HUDEP-2 (cell line): ENCODE measurements at regions not wholly inside any gene's neighbourhood (a gene's known extent, or its start where the extent isn't known, plus 50 kb on each side); places are given as distances from the start of the nearest gene placed in this dataset.
"Not testable (repeated sequence)": the region's sequence is repeated elsewhere in the genome, so short reads cannot be mapped to it uniquely, and the experiment has no call there.

Source experiments
- DNase-seq, 76 experiments: peaks; one replicate each; lab custom pipeline; 2025; ENCODE audit not compliant: unreplicated experiment in 76 of 76; lab: John Stamatoyannopoulos, UW

DNA sequence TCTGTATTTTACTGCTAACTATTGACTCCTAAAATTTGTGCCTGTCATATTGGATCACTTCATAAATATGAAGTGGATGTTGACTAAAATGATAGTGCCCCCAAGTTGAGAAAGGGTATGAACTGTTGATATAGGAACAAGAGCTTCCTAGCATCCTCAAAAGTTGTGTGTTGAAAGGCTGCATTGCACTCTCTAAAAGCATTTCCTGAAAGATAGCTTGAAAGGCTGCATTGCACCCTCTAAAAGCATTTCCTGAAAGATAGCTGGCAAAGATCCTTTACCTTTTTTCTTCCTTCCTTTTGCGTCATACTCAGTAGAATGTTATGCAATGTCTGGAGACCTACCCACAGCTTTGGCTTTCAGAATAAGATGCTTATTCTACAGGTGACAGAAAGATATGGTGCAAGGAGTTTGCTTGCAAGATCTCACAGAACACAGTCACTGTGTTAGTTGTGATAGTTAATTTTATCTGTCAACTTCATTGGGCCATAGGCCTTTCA, 274.6 kb upstream of the GALNTL6 start:
- DNase-seq, result no peak

DNA sequence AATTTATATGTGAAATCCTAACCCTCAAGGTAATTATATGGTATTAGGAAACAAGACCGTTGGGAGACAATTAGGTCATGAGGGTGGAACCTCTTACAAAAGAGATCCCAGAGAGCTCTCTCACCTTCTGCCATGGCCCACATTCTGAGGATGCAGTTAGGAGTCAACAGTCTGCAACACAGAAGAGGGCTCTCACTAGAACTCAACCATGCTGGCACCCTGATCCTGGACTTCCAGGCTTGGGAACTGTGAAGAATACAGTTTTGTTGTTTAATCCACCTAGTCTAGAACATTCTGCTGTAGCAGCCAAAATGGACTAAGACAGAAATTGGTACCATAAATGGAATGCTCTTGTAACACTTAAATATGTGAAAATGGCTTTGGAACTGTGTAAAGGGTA, 278.8 kb upstream of the GALNTL6 start:
- no peak for DNase-seq

DNA sequence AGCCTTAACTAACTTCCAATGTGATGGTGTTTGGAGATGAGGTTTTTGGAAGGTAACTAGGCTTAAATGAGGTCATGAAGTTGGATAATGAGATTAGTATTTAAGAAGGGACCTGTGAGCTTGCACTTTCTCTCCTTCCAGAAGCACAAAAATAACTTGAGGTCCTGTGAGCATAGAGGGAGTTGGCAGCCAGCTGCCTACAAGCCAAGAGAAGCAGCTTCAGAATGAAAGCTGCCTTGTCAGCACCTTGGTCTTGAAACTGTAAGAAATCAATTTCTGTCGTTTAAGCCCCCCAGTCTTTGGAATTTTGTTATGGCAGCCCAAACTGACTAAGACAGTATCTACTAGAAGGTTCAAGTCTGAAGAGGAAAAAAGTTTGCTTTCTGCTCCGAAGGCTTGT, 280.2 kb upstream of the GALNTL6 start:
- DNase-seq, result no peak

DNA sequence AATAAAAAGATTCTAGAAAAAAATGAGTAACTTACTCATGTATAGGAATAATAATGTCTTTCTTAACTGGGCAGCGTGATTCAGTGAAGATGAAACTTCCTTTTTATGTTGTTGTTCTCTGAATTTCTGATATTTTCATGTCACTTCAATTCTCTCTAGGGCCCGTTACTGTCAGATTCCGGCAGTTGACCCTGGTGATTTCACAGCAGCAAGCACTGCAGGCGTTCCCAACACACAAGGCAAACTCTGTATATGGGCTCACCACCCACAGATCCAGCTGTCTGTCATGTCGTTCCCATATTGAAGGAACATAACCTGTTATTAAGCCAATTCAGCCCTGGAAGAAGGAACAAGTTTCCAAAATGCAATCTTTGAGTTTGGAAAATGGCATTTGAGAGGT, 288.3 kb upstream of the GALNTL6 start:
- no peak for DNase-seq

DNA sequence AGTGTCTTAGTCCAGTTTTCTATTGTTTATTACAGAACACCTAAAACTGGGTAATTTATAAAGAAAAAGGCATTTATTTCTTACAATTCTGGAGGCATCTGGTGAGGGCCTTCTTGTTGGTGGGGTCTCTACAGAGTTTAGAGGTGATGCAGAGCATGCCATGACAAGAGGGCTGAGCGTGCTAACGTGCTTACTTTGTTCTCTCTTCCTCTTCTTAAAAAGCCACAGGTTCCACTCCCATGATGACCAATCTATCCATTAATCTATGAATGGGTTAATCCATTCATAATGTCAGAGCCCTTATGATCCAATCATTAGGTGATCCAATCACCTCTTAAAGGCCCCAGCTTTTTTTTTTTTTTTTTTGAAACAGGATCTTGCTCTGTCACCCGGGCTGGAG, 291.5 kb upstream of the GALNTL6 start:
- DNase-seq, result no peak

DNA sequence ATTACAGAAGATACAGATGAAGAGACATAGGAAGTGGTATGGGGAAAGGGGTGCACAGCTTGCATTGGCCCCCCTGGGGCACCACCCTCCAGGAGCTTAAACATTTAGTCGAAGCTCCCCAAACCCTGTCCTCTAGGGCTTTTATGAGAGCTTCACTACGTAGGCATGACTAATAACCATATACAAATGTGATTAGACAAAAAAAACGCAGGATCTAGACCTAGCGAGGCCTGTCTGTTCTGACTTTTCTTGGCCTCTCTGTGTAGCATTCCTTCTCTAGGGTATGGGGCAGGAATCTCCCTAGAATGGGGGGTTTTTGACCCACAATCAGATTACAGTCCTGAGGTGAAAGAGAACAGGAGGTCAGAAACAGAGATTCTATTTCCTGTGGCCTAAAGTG, 293.7 kb upstream of the GALNTL6 start:
- no peak for DNase-seq

DNA sequence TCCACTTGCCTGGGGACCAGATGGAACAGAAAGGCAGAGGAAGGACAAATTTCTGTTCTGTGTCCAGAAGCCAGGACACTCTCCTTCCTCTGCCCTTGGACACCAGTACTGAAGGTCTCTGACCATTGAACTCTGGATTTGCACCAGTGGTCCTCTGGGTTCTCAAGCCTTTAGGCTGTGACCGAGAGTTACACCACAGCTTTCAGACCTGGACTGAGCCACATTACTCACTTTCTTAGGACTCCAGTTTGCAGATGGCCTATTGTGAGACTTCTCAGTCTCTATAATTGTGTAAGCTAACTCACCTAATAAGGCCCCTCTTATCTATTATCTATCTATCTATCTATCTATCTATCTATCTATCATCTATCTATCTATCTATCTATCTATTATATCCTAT, 295.3 kb upstream of the GALNTL6 start:
- DNase-seq, result no peak

DNA sequence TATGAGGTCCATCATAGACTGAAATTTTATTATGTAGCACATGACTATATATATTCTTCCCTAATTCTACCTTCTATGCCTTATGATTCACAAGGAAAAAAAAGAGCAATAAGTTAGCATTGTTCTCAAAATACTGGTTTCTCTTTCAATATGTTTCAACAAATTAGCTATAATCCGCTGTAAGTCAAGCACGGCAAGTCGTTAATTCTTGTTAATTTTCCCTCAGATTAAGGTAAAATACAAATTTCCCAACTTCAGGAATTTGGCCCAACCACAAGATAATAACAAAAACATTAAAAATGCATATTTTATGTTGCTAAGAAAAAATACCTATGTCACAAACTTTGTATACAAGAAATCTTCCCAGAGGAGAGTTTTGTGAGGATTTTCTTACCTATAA, 296.5 kb upstream of the GALNTL6 start:
- no peak for DNase-seq

DNA sequence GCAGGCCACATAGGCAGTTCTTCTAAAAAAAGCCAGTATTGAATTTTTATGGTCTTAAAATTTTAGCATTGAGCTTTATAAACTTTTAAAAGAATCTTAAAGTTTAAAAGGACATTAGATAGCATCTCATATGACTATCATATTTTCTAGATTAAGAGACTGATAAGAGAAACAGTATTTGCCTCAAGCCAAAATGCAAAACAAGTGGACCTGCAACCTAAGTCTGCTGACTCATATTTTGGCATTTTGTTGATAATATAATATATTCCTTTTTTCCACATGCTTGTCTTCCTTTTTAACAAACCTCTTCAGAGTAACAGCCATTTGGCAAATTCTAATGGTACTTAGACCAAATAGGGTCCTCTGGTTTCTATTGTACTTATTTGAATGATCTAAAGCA, 328.5 kb upstream of the GALNTL6 start:
- no peak for DNase-seq

DNA sequence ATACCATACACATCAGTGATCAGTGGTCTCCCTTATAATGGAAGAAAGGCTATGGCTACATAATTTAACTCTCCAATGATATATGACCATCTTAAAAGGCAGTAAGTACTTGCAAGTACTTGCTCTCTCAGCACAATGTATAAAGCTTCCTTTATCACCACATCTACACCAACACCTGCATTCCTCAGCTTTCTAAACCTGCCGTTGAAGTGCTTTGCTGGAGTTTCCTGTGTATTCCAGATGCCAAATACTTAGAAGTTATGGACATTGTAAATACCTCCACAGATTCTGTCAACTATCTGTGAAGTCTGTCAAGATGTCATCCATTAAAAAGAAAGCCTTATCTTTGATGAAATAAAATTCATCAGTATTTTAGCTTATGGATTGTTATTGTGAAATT, 335.0 kb upstream of the GALNTL6 start:
- no peak for DNase-seq

DNA sequence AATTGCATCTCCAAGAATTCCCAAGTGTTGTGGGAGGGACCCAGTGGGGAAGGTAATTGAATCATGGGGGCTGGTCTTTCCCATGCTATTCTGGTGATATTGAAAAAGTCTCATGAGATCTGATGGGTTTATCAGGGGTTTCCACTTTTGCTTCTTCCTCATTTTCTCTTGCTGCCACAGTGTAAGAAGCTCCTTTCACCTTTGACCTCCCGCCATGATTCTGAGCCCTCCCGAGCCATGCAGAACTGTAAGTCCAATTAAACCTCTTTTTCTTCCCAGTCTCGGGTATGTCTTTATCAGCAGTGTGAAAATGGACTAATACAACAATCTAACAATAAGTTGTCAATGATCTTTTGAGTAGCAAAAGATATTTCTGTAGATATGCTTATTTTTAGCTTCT, 338.1 kb upstream of the GALNTL6 start:
- DNase-seq, result not testable (repeated sequence)

DNA sequence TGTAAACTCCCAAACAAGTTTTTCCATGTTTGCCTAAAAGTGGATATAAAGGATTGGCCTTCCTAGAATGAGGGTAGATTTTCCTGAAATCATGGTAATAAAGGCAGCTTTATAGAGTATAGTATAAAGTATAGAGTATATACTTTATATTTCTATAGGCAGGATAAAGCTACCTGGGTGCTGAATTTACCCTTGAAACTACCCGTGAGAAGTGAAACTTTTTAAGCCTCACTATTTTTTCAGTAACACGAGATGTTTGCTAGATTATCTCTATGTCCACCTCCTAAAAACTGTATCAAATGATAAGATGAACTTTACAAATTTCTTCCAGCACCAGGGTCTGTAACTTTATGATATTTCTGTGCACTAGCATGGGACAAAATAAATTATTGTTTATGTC, 340.0 kb upstream of the GALNTL6 start:
- DNase-seq, result no peak

DNA sequence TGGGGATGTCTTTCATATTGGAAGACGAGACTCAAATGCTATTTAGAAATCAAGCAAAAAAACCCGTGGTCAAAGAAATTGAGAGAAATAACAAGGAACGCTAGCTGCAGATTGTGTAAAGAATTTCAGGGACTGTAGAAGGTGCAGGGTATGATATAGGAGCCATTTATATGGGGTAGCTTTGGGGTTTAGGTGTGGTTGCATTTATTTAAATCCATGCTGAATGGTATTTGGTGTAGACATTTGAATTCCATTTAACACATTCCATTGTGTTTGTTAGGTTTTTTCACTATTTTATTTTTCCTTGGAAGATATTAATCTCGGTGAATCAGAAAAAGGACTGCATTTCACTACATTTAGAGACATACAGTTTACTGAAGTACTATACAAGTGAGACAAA, 341.0 kb upstream of the GALNTL6 start:
- DNase-seq, result no peak

DNA sequence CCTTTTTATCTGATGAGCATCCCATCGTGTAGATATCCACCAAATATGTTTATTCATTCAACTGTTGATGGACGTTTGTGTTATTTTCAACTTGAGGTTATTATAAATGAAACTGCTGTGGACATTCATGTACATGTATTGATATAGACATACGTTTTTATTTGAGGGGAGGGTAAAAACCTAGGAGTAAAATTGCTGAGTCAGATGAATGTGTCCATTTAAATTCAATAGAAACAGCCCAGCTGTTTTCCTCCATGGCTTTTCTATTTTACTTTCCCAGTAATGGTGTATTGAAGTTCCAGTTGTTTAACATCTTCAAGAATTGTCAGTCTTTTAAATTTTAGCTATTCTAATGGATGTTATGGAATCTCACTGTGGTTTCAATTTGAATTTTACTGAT, 348.7 kb upstream of the GALNTL6 start:
- DNase-seq, result no peak

DNA sequence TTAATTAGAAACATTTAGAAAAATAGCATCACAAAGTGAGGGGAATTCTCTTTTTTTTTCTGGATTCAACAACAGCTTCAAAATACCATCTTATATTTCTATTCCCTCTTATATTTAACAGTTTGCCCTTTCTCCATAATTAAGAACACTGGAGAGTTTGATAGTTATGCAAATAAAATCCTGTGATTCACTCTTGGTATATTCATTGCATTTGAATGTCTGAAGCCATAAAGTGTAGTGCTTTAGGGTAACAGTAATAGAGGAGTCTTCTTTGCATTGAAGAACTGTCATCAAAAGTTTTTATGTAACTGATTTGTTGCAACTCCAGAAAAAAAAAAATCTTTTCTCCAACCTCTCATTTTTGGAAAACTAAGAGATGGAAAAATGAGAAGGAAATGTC, 352.0 kb upstream of the GALNTL6 start:
- DNase-seq, result no peak

DNA sequence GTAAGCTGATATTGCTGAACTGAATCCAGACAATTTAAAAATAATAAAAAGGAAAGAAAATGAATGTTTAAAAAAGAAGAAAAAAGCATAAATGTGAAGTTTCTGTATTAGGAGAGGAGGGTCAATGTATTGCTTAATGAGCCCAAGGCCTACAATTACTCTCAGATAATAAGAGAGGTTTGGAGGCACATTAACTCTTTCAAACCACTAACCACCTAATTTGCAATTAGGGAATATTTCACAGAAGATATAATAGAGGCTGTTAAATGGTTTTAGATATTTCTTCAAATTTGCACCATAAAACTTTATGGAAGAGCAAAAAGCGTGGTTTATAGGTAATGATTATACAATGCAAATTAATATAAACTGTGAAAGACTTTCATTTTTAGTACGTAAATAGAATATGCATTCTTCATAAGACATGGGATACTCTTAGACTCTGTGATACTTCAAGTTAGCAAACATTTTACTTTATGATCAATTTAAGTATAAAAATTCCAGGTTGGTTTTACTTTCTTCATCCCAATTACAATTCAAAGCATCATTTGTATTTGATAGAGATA, 364.2 kb upstream of the GALNTL6 start:
- no peak for DNase-seq

DNA sequence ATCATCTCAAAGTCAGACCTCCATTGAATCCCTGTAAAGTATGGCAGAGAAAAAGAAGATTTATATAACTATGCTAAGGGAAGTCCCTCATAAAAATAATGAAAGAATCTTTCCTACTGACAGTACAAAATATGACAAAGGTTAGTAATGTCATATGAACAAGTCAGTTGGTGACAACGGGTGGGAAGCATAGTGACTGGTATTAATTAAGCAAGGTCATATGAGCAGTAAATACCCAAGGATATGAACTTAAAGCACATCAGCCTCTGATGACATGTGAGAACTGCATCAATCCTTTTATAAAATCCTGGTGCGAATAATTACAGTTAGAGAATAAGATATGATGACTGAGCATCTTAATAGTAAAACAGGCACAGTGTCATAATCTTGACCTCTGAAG, 364.8 kb upstream of the GALNTL6 start:
- no peak for DNase-seq

DNA sequence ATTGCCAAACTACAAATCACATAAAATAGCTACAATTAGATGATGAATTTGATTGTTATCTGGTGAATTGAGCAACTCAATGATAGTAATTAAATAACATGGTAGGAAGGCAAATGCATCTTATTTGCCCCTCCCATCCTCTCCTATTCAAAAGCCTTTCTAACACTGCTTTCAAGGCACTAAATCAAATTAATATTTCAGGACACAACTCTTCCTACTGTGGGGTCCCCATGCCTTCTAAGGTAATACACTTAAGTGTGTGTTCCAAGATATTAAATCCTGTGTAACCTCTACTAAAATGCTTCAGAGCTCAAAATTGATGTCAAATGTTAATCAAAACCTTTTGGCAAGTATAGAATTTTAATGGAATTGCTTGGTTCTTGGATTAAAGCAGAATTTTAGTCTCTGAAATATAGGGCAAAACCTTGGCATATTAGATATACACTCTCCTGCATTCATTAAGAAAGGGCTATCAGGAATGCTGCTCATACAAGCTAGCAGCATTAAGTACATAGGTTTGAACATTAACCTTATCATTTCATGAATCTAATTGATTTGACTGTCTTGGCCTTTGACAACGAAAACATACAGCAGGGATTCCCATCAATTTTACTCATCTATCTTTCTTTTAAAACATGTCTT, 371.8 kb upstream of the GALNTL6 start:
- no peak for DNase-seq

DNA sequence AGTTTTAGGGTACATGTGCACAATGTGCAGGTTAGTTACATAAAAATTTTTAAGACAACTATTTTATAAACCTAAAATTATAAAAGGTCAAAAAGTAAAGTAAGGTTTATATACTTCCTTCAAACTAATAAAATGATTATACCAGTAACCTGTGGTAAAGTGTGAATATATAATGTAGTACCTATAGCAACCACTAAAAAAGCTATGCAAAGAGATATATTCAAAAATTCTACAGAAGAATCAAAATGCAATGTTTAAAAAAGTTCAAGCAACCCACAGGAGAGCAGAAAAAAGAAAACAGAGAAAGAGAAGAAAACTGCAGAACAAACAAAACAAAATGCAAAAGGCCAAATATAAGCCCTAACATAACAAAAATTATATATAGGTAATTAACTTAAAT, 379.5 kb upstream of the GALNTL6 start:
- DNase-seq, result no peak

DNA sequence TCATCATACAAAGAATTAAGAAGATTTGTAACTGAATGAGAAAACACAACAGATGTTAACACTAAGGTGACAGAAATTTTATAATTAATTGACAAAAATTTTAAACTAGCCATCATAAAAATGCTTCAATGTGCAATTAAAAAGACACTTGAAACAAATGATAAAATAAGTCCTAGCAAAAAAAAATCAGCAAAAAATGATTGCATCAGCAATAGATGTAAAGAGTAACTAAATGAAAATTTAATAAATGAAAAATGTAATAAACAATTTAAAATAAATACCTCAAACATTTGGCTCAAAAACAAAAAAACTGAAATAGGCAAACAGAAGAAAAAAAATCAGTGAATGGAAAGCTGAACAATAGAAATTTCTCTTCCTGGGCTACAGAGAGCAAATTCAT, 380.7 kb upstream of the GALNTL6 start:
- DNase-seq, result no peak

DNA sequence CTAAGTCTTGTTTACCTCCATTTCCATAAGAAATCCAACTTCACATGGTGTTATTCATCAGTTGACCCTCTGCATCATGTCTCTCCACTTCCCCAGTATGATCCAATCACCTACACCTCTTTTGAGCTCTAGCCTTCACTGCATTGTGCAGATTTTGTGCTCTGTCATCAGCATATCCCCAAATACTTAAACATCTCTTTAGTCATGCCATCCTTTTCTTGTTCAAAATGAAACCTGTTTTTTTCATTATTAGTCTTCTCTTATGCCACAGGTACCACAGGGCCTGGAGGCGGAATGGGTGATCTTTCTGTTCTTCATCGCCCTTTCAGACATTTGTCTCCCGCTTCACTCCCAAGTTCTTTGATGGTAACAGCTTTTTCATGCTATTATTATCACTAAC, 382.7 kb upstream of the GALNTL6 start:
- no peak for DNase-seq

DNA sequence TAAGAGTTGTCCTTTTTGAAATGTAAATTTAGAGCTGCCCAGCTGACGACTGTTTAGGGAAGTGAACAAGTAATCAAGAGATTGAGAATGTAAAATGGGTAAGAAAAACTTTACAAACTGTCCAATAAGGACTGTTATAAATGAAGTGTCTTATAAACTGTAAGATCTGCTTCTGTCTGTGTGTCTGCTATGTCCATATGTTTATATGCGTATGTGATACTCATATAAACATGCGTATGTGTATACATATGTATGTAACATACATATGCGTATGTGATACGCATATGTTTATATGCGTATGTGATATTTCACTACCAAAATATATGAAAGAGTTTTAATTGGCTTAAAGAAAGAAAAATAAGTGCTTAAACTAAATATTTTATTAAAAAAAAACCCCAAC, 416.0 kb upstream of the GALNTL6 start:
- no peak for DNase-seq

DNA sequence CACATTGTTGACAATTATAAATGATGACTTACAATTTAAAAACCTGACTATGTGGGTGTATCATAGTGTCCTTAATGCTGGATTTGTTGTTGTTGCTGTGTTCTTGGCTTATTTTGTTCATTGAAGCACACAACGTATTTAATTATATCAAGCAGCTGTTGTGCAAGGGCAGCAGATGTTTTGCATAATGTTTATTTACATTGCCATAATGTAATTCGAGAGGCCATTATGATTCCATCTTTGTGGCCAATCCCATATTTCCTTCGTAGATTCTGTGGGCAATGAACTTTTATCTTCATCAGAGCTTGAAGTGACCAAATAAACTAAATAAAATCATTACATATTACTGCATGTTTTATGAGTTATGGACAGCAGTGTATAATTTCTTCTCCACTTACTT, 422.6 kb upstream of the GALNTL6 start:
- DNase-seq, result no peak
